SU-DHL-6 (cell line): ENCODE measurements at regions not wholly inside any gene's neighbourhood (a gene's known extent, or its start where the extent isn't known, plus 50 kb on each side); places are given as distances from the start of the nearest gene placed in this dataset.

Experiments used
- CTCF ChIP-seq: fragments of 200-600 bp; sonication (generic); IDR thresholded peaks from one replicate; pipeline ENCODE4 v1.5.1; 2017; ENCODE audit warnings: antibody characterized with exemption, mild to moderate bottlenecking, low read length, moderate library complexity; ENCODE audit not compliant: insufficient read depth, poor library complexity, severe bottlenecking
- EZH2phosphoT487 ChIP-seq: fragments of 200-600 bp; sonication (generic), shearing (Covaris generic); conservative IDR thresholded peaks from 2 replicates; pipeline ENCODE4 v1.6.1; 2018; ENCODE audit warnings: mild to moderate bottlenecking, antibody characterized with exemption, low read length, moderate library complexity, mixed read lengths

- TF ChIP-seq CTCF (no peak), EZH2phosphoT487 (no peak)
These were observed 218.7 kb downstream of the KCTD12 start for GRCh38 chr13:76667551-76667950.
